ENCODE measurements at regions not wholly inside any gene's neighbourhood (a gene's known extent, or its start where the extent isn't known, plus 50 kb on each side); places are given as distances from the start of the nearest gene placed in this dataset.
"Not testable (repeated sequence)": the region's sequence is repeated elsewhere in the genome, so short reads cannot be mapped to it uniquely, and the experiment has no call there.

GRCh38 chr5:92265804-92266203 lies 882.7 kb upstream of the ARRDC3 start:
- no peak for TF ChIP-seq CTCF (IDR thresholded peaks at IDR 0.05; ENCODE audit: control insufficient read depth, insufficient read depth, low read depth, low read length, missing control alignments)
- no peak for DNase-seq (ENCODE audit: low read depth)
- H3K4me3 ChIP-seq (ENCODE audit: control insufficient read depth, low read depth, low read length) = no peak overlapping the region

- DNase-seq (ENCODE audit: low read depth); H3K4me3 ChIP-seq (ENCODE audit: control insufficient read depth, low read depth, low read length): not testable (repeated sequence)
Measured at GRCh38 chr5:92255605-92256004, 872.5 kb upstream of the ARRDC3 start.

- H3K4me3 ChIP-seq (ENCODE audit: control insufficient read depth, low read depth, low read length) = no peak overlapping the region
- TF ChIP-seq CTCF (IDR thresholded peaks at IDR 0.05; ENCODE audit: control insufficient read depth, insufficient read depth, low read depth, low read length, missing control alignments) = no peak
- DNase-seq (ENCODE audit: low read depth) = no peak
Measured at GRCh38 chr5:92248518-92248917, 865.4 kb upstream of the ARRDC3 start.

- H3K4me3 ChIP-seq (ENCODE audit: control insufficient read depth, low read depth, low read length) = no peak overlapping the region
- no peak for DNase-seq (ENCODE audit: low read depth)
- no peak for TF ChIP-seq CTCF (IDR thresholded peaks at IDR 0.05; ENCODE audit: control insufficient read depth, insufficient read depth, low read depth, low read length, missing control alignments)
Measured at GRCh38 chr5:92242170-92242569, 859.1 kb upstream of the ARRDC3 start.

- DNase-seq (ENCODE audit: low read depth) = no peak
Measured at GRCh38 chr5:92237896-92238295, 854.8 kb upstream of the ARRDC3 start.

GRCh38 chr5:92222449-92222848 lies 839.3 kb upstream of the ARRDC3 start:
- no peak for DNase-seq (ENCODE audit: low read depth)
- TF ChIP-seq CTCF (IDR thresholded peaks at IDR 0.05; ENCODE audit: control insufficient read depth, insufficient read depth, low read depth, low read length, missing control alignments) = peak; percentile 50
- no peak overlapping the region for H3K4me3 ChIP-seq (ENCODE audit: control insufficient read depth, low read depth, low read length)

More at GRCh38 chr5:92237896-92238295, 854.8 kb upstream of the ARRDC3 start:
- no peak for TF ChIP-seq CTCF (IDR thresholded peaks at IDR 0.05; ENCODE audit: control insufficient read depth, insufficient read depth, low read depth, low read length, missing control alignments)
- H3K4me3 ChIP-seq (ENCODE audit: control insufficient read depth, low read depth, low read length) = no peak overlapping the region

- H3K4me3 ChIP-seq (ENCODE audit: control insufficient read depth, low read depth, low read length); DNase-seq (ENCODE audit: low read depth): not testable (repeated sequence)
Measured at GRCh38 chr5:92216852-92217251, 833.7 kb upstream of the ARRDC3 start.

GRCh38 chr5:92215116-92215515 lies 832.0 kb upstream of the ARRDC3 start:
- no peak overlapping the region for H3K4me3 ChIP-seq (ENCODE audit: control insufficient read depth, low read depth, low read length)
- DNase-seq (ENCODE audit: low read depth) = no peak
- TF ChIP-seq CTCF (IDR thresholded peaks at IDR 0.05; ENCODE audit: control insufficient read depth, insufficient read depth, low read depth, low read length, missing control alignments) = no peak

All from AG09309 (cell line).